Sigmoid colon (tissue), 6 donors: ENCODE measurements at regions not wholly inside any gene's neighbourhood (a gene's known extent, or its start where the extent isn't known, plus 50 kb on each side); places are given as distances from the start of the nearest gene placed in this dataset.
A peak's percentile ranks its signal among the peaks of the same experiment; 100 is the strongest.

Source experiments
- DNase-seq: peaks from one replicate; pipeline ENCODE4 v3.0.0-alpha.2; 2019
- H3K27ac ChIP-seq, 4 donors: fragments of 200-600 bp; sonication (generic); one replicate each; pipeline ENCODE4 v1.5.1; 2016 to 2019; ENCODE audit warnings: mild to moderate bottlenecking in 1 of 4
- H3K27me3 ChIP-seq, 3 donors: fragments of 200-600 bp; sonication (generic); one replicate each; pipeline ENCODE4 v1.5.1; 2019; ENCODE audit warnings: mild to moderate bottlenecking in 1 of 3
- H3K36me3 ChIP-seq, 4 donors: fragments of 200-600 bp; sonication (generic); one replicate each; pipeline ENCODE4 v1.5.1; 2016 to 2019
- H3K4me1 ChIP-seq, 4 donors: fragments of 200-600 bp; sonication (generic); one replicate each; pipeline ENCODE4 v1.5.1; 2017 to 2019
- H3K4me3 ChIP-seq, 4 donors: fragments of 200-600 bp; sonication (generic); one replicate each; pipeline ENCODE4 v1.5.1; 2017 to 2019; ENCODE audit warnings: mild to moderate bottlenecking in 2 of 4, moderate library complexity in 1 of 4
- H3K9me3 ChIP-seq, 4 donors: fragments of 200-600 bp in 3 of 4; sonication (generic) in 3 of 4; one replicate each; pipeline versions ENCODE4 v1.5.1 to v1.6.1; 2013 to 2019
- CTCF ChIP-seq, 4 experiments: fragments of 450-650 bp in 3 of 4; fragments of 200-600 bp in 1 of 4; IDR thresholded peaks; one replicate each; pipeline ENCODE4 v1.5.1; 2016 to 2019; ENCODE audit warnings: antibody characterized with exemption in 4 of 4, mild to moderate bottlenecking in 3 of 4, moderate library complexity in 2 of 4
- EP300 ChIP-seq, 4 donors: sonication (generic); formaldehyde crosslinking; IDR thresholded peaks; one replicate each; pipeline ENCODE4 v1.6.1; 2017; ENCODE audit warnings: antibody characterized with exemption in 4 of 4
- POLR2A ChIP-seq, 2 donors: fragments of 450-650 bp; IDR thresholded peaks; one replicate each; pipeline ENCODE4 v1.6.1; 2016; ENCODE audit warnings: antibody characterized with exemption in 2 of 2, mild to moderate bottlenecking in 2 of 2, moderate library complexity in 2 of 2
- POLR2AphosphoS5 ChIP-seq, 4 donors: sonication (generic); formaldehyde crosslinking; IDR thresholded peaks; one replicate each; pipeline ENCODE4 v1.6.1; 2017; ENCODE audit warnings: antibody characterized with exemption in 4 of 4
- WGBS, 2 donors: extraction: QIAGEN DNeasy Blood & Tissue Kit; methylation state at CpG; one replicate each; pipeline ENCODE4 v1.1.7; 2013; 5-methylcytosine and 5-hydroxymethylcytosine counted together
- intact Hi-C: fragments of 100-400 bp; cut with DNase I; formaldehyde crosslinking; loops from one replicate; pipeline ENCODE4 v1.15.1; 2023
- donor health status: healthy with polysubstance abuse.
- donor health status: healthy.

DNA sequence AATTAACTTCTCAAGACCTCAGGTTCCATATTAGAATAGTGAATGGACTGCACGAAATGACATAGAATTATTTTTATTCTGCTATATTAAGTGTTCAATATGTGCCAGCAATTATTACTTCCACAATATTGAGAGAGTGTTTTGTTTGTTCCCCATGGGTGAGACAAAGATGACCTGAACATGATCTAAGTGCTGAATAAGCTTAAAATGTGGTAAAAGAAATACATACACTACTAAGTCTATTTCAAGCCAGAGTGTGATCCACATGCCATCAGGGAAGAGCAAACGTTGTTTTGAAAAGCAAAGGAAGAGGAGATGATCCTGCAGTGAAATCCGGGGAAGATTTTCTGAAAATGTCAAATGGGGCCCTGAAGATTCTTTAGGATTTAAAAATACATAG, 59.8 kb upstream of the RUNX1 start:
- H3K9me3 ChIP-seq: no peaks in the 10 kb centered on the region
- 84 to 85% methylated on average over 3 of the region's 3 CpGs for WGBS, 2 donors

GRCh38 chr21:35107520-35107919, 58.4 kb upstream of the RUNX1 start:
- intact Hi-C loops: no loop called here
- DNase-seq: no peak
- Histone ChIP-seq H3K27me3 (no peaks in the 10 kb centered on the region), H3K9me3 (no peaks in the 10 kb centered on the region), H3K27ac (no peak overlapping the region), H3K4me3 (no peak overlapping the region), H3K36me3 (no peaks in the 10 kb centered on the region), H3K4me1 (no peaks in the 10 kb centered on the region)
- 81 to 89% methylated on average over 6 of the region's 6 CpGs for WGBS, 2 donors
- TF ChIP-seq CTCF (IDR thresholded peaks at IDR 0.05): no peak
- no peak for TF ChIP-seq POLR2AphosphoS5 (IDR thresholded peaks at IDR 0.05)
- no peak for TF ChIP-seq POLR2A (IDR thresholded peaks at IDR 0.05)
- no peak for TF ChIP-seq EP300 (IDR thresholded peaks at IDR 0.05)

More for the DNA sequence above, 59.8 kb upstream of the RUNX1 start:
- intact Hi-C loops: no loop called here
- TF ChIP-seq CTCF (IDR thresholded peaks at IDR 0.05) (no peak), EP300 (IDR thresholded peaks at IDR 0.05) (no peak), POLR2A (IDR thresholded peaks at IDR 0.05) (no peak), POLR2AphosphoS5 (IDR thresholded peaks at IDR 0.05) (no peak)
- Histone ChIP-seq H3K36me3 (no peaks in the 10 kb centered on the region), H3K27ac (no peak overlapping the region), H3K4me3 (no peak overlapping the region), H3K27me3 (no peaks in the 10 kb centered on the region), H3K4me1 (no peaks in the 10 kb centered on the region)
- DNase-seq: no peak

- Histone ChIP-seq H3K4me1 (no peaks in the 10 kb centered on the region), H3K9me3 (no peaks in the 10 kb centered on the region), H3K27me3 (no peaks in the 10 kb centered on the region), H3K27ac (no peak overlapping the region), H3K36me3 (no peaks in the 10 kb centered on the region), H3K4me3 (no peak overlapping the region)
- intact Hi-C loops: no loop called here
- TF ChIP-seq EP300 (IDR thresholded peaks at IDR 0.05): no peak
- TF ChIP-seq CTCF (IDR thresholded peaks at IDR 0.05): no peak
- TF ChIP-seq POLR2AphosphoS5 (IDR thresholded peaks at IDR 0.05): no peak
- TF ChIP-seq POLR2A (IDR thresholded peaks at IDR 0.05): no peak
- 80 to 93% methylated on average over 11 of the region's 11 CpGs for WGBS, 2 donors
- no peak for DNase-seq
Observed at GRCh38 chr21:35106246-35106835, 57.2 kb upstream of the RUNX1 start.

DNA sequence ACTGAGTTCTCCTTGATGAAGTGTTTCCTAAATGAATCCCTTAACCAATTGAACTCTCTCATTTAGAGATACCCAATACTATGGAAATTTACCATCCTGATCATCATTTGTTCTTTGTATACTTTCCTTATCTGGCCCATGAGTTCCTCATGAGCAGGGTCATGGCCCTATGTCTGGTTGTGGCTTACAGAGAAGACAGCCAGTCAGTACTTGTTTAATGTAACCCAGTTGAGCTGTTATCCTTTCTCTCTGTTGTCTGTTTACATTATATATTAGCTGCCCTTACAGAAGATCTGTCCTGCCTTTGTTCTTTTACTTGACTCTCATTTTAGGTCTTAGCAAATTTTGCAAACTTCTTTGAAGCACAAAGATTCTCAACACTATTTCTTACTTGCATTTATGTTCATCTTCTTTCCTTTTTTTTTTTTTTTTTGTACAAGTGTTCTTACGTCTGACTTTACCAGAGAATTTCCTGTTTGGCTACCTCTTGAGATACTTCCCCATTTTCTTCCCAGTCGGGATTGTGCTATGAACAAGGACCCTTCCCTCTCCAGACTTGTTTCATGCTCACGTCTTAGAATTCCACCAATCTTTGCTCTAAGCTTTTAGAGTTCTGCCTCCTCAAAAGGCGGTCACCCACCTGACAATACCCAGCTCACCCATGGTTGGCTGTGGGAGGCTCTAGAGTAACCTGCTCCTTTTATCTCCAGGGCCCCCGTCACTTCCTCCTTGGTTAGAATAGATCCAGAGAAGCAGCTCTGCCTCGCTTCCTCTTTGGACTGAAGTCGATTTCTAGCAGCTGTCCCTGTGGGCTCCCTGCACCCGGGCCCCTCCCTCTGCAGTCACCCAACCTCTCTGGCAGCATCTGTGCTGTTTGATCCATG, 53.6 kb upstream of the RUNX1 start:
- Histone ChIP-seq H3K27ac (peak overlapping the region in 1 of 4 donors; percentile 35), H3K9me3 (no peaks in the 10 kb centered on the region), H3K4me3 (no peak overlapping the region), H3K4me1 (no peaks in the 10 kb centered on the region), H3K27me3 (no peaks in the 10 kb centered on the region), H3K36me3 (no peaks in the 10 kb centered on the region)
- intact Hi-C loops: no loop called here
- WGBS, 2 donors: 35 to 74% methylated on average over 8 of the region's 8 CpGs
- TF ChIP-seq POLR2A (IDR thresholded peaks at IDR 0.05): no peak
- no peak for TF ChIP-seq POLR2AphosphoS5 (IDR thresholded peaks at IDR 0.05)
- TF ChIP-seq EP300 (IDR thresholded peaks at IDR 0.05): no peak
- no peak for TF ChIP-seq CTCF (IDR thresholded peaks at IDR 0.05)
- peak; percentile 78 for DNase-seq
